ENCODE measurements at regions not wholly inside any gene's neighbourhood (a gene's known extent, or its start where the extent isn't known, plus 50 kb on each side); places are given as distances from the start of the nearest gene placed in this dataset.
"Not testable (repeated sequence)": the region's sequence is repeated elsewhere in the genome, so short reads cannot be mapped to it uniquely, and the experiment has no call there.

- not testable (repeated sequence) for DNase-seq (ENCODE audit: low spot score)
These were observed 411.2 kb downstream of the RAB38 start for GRCh38 chr11:87764075-87764474.

- DNase-seq (ENCODE audit: low spot score) = no peak
These were observed 420.6 kb downstream of the RAB38 start for GRCh38 chr11:87754685-87755084.

GRCh38 chr11:87753143-87753542 is 422.1 kb downstream of the RAB38 start:
- DNase-seq (ENCODE audit: low spot score) = no peak

- no peak for DNase-seq (ENCODE audit: low spot score)
These were observed 432.2 kb downstream of the RAB38 start for GRCh38 chr11:87743007-87743406.

- DNase-seq (ENCODE audit: low spot score) = no peak
These were observed 434.3 kb downstream of the RAB38 start for GRCh38 chr11:87740968-87741367.

- DNase-seq (ENCODE audit: low spot score) = no peak
These were observed 434.8 kb downstream of the RAB38 start for GRCh38 chr11:87740451-87740850.

GRCh38 chr11:87739766-87740165 is 435.5 kb downstream of the RAB38 start:
- no peak for DNase-seq (ENCODE audit: low spot score)

GRCh38 chr11:87739261-87739660 is 436.0 kb downstream of the RAB38 start:
- DNase-seq (ENCODE audit: low spot score) = no peak

GRCh38 chr11:87736928-87737327 is 438.3 kb downstream of the RAB38 start:
- no peak for DNase-seq (ENCODE audit: low spot score)

GRCh38 chr11:87726506-87726905 is 448.7 kb downstream of the RAB38 start:
- DNase-seq (ENCODE audit: low spot score) = no peak

GRCh38 chr11:87724358-87724757 is 450.9 kb downstream of the RAB38 start:
- no peak for DNase-seq (ENCODE audit: low spot score)

- peak; percentile 32 for DNase-seq (ENCODE audit: low spot score)
These were observed 452.3 kb downstream of the RAB38 start for GRCh38 chr11:87722756-87723565.

GRCh38 chr11:87719326-87720073 is 455.7 kb downstream of the RAB38 start:
- no peak for DNase-seq (ENCODE audit: low spot score)

- no peak for DNase-seq (ENCODE audit: low spot score)
These were observed 462.4 kb downstream of the RAB38 start for GRCh38 chr11:87712802-87713202.

GRCh38 chr11:87712391-87712790 is 462.9 kb downstream of the RAB38 start:
- DNase-seq (ENCODE audit: low spot score) = no peak

- DNase-seq (ENCODE audit: low spot score) = not testable (repeated sequence)
These were observed 471.7 kb downstream of the RAB38 start for GRCh38 chr11:87703589-87703988.

GRCh38 chr11:87675993-87676392 is 499.2 kb downstream of the RAB38 start:
- DNase-seq (ENCODE audit: low spot score) = no peak

GRCh38 chr11:87666730-87667129 is 508.5 kb downstream of the RAB38 start:
- DNase-seq (ENCODE audit: low spot score) = no peak

GRCh38 chr11:87662287-87662686 is 513.0 kb downstream of the RAB38 start:
- DNase-seq (ENCODE audit: low spot score) = no peak

GRCh38 chr11:87660926-87661660 is 514.1 kb downstream of the RAB38 start:
- no peak for DNase-seq (ENCODE audit: low spot score)

GRCh38 chr11:87659807-87660206 is 515.4 kb downstream of the RAB38 start:
- DNase-seq (ENCODE audit: low spot score) = no peak

GRCh38 chr11:87645626-87646025 is 529.6 kb downstream of the RAB38 start:
- no peak for DNase-seq (ENCODE audit: low spot score)
